GM19455 (cell line): ENCODE measurements at regions not wholly inside any gene's neighbourhood (a gene's known extent, or its start where the extent isn't known, plus 50 kb on each side); places are given as distances from the start of the nearest gene placed in this dataset.

Source experiments
- ATAC-seq: cut with Tn5 transposase; IDR thresholded peaks from one replicate; pipeline ENCODE4 v1.9.1; 2021; ENCODE audit not compliant: unreplicated experiment

DNA sequence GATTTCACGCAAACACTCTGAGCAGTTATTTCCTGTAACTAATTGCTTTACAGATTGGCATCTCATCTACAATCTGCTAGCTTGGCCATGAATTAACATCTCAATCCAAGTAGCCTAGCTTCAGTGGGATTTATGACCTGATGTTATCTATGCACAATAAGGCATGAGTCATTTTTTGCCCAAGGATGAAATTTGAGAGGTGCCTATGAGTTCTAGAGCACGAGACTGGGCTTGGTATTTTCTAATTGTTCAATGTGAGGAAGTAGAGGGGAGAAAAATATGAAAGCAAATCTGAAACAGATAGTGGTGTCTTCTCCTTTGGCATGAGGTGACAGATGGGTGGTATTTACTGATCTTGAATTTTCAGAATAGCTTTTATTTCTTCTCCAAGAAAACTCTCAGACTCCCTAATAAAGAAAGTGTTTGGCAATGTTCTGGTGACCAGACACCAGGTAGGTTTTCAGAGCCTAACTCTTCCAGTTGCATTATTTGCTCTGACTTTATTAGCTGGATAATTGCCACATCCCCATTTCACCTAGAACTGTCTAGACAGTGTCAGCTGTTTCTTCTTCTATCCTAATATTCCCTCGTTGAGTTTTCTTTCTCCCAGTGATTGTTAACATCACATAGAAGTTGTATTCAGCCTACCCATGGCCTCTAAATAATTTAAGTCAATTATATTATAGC is 301.0 kb upstream of the UMPS start:
- ATAC-seq: no peak

DNA sequence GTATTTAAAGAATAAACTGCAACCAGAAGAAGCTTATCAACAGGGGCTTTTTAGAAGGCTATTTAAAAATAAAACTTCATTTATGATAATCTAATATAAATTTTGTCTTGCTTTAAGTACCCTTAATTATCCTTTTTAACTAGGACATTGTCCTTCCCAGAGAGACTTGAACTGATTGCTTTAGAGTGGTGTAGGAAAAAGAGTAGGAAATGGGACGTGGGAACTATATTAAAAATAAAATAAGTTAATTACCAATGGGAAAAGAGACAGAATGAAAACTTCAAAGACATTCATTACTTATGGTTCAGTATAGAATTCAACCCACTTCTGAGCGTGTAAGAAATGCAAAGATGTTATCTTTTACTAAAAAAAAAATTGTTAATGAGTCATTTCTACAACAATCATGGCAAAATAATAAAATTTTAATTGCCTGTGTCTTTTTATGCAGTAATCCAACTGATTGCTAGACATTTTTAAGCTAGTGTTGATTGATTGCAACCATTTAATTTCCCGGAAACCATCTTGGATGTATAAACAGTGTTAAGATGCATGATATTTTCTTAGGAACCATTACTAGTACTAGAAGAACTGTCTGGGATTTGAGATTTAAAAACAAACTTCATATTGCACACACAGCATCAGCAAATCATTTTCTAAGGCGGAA is 298.8 kb upstream of the UMPS start:
- ATAC-seq: no peak

DNA sequence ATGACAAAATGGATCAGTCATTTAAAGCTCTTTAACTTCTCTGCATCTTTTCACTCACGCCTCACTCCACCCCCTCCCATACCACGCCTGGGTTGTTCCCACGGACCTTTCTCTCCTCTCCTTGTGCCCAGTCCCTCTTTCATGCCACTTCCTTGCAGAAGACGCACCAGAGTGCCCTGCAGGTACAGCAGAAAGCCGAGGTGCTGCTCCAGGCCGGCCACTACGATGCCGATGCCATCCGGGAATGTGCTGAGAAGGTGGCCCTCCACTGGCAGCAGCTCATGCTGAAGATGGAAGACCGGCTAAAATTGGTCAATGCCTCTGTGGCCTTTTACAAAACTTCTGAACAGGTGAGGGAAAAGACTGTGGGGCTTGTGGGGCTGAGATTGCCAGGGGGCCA is 296.1 kb upstream of the UMPS start:
- ATAC-seq: no peak

DNA sequence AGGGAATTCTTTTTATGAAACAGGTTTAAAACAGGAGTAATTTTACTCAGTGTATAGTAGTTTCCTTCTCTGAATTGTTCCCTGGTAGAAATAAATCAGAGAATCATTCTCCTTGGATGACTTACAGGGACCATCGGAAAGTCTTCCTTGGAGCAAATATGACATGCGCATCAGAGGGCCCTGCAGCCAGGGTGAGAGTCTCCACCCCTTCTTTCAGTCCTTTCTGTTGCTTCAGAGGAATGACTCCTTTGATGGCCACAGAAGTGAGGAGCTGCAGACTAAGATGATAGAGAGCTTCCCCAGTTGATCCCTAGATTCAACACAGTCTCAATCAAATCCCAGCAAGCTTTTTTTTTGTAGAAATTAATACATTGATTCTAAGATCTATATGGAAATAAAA is 294.8 kb upstream of the UMPS start:
- ATAC-seq: no peak

DNA sequence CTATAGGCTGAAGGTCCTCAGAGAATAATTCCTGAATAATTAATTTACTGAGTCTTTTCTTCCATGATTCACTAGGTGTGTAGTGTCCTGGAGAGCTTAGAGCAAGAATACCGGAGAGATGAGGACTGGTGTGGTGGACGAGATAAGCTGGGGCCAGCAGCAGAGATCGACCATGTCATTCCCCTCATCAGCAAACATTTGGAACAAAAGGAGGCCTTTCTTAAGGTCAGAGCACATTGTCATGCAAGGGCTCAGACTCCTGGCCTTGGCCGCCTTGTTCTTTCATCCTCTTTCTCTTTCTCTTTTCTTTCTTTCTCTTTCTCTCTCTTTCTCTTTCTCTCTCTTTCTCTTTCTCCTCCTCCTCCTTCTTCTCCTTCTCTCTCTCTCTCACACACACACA is 291.4 kb upstream of the UMPS start:
- no peak for ATAC-seq

DNA sequence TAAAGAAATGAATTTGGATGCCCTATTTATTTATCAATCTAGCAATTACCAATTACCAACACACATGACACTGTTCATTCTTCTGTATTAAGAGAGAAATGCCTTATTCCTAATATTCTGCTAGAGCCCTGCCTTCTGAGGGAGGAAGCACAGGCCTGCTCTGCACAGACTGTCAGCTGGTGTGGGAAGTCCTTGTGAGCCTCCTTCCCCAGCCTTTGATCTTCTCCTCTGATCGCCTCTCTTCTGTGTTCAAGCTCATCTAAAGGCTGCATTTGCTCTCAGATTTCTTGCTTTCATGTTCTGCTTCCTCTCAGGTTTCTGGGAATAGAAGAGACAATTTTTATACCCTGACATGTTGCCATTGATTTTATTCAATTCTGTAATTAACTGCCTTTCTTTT is 290.6 kb upstream of the UMPS start:
- no peak for ATAC-seq

DNA sequence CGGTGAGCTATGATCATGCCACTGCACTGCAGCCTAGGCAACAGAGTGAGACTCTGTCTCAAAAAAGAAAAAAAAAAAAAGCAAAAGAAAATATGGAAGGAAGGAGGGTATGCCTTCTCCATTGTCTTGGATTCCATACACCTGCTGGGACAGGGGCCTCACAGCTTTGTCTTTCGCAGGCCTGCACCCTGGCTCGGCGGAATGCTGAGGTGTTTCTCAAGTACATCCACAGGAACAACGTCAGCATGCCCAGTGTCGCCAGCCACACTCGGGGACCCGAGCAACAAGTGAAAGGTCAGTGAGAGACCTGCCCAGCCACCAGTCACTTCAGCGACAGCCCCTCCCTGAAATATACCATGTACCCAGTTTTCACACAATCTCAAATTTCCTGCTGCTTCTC is 288.5 kb upstream of the UMPS start:
- no peak for ATAC-seq

DNA sequence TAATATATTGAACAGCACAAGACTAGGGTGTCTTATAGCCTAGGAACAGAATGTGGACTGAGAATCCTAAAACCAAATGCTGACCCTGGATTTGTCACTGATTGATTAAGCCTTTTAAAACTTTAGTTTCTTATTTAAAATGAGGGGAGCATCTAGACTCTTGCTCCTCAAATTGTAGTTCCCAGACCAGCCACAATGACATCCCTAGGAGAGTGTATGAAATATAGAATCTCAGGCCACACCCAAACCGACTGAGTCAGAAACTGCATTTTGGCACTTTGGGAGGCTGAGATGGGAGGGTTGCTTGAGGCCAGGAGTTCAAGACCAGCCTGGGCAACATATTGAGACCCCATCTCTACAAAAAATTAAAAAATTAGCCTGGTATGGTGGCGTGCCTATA is 287.8 kb upstream of the UMPS start:
- no peak for ATAC-seq

DNA sequence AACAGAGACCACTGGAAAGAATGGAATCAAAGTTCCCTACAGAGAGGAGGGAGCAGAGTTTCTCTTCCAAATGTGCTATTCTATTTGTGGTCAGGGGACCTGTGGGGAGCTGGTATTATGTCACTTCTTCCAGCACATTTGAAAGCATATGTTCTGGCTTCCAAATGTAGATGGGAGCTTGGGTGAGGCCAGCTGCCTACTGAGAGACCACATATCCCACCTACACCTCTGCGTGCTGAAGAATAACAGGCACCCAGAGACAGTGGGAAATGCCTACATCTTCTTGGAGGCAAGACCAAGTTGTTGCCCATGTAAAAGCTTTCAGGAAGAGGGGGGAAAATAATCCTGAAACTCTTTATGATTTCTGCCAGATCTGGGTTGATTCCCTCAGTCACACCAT is 286.8 kb upstream of the UMPS start:
- ATAC-seq: no peak

DNA sequence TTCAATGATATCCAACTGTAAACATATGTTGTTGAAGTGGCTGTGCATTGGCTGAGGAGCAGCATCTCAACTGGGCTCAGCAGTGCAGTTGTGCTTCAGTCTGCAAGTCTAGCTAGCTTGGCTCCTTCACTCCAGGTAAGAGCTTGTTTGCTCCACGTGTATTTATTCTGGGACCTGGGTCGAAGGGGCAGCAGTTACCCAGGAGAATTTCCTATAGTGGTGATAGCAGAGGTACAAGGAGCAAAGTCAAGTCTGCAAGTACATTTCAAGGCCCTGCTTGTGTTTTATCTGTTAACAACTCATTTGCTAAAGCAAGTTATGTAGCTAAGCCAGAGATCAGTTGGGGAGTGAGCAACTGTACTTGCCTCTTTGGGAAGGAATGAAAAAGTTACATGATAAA is 286.2 kb upstream of the UMPS start:
- ATAC-seq: no peak

DNA sequence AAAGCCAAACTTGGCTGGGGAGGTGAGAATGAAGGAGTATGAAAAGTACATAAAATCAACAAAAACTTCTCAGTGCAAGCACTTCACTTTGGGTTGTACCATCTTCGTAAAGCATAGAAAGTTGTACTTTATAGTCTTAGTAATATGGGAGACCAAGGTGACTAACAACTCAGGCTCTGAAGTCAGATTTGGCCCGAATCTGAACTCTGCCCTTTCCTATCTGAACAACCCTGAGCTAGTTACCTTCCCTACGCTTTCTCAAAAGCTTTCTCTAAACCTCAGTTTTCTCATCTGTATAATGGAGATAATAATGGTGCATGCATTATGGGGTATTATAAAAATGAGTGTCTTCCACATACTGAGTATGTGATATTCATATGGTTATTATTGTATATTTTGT is 285.4 kb upstream of the UMPS start:
- no peak for ATAC-seq

DNA sequence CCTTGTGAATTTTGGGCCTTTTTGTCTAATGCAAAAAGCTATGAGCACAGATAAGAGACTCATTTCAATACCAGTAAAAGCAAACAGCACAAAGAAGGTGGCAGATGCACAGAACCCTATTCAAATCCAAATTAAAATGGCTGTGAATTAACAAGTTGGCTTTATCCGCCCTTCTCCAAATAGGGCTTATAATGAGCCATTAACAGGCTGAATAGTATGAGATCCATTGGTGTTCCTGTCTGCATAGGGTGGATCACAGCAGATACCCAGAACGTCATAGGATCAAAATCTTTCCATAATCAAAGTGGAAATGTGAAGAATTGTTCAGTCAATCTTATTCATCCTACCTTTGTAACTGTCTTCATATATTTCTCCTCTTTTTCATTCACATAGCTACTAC is 282.4 kb upstream of the UMPS start:
- ATAC-seq: no peak

DNA sequence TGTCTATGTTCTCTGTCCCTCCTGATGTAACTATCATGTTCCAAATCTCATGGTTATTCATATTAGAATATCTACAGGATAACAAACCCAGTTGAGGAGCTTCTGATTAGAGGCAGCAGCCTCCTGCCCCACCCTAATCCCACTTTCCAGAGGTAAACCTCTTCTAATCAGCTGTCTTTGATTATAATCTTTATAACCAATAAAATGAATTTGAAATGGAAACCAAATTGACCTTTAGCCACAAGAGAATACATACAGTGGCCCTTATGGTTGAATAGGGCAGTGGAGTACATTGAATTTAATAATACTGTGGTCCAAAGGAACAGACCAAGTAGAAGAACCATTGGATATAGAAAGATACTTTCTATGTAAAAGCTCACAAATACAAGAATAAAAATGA is 281.3 kb upstream of the UMPS start:
- ATAC-seq: no peak

DNA sequence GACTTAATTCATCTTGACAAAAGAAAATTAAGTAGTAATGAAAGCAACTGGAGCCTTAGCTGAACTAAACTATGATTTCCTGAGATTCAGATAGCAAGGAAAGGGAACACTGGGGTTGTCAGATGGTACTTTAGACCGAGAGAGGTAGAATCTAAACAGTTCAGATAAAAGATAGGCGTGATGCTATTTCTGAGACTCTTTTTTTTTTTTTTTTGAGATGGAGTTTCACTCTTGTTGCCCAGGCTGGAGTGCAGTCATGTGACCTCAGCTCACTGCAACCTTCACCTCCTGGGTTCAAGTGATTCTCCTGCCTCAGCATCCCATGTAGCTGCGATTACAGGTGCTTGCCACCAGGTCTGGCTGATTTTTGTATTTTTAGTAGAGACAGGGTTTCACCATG is 279.9 kb upstream of the UMPS start:
- no peak for ATAC-seq

DNA sequence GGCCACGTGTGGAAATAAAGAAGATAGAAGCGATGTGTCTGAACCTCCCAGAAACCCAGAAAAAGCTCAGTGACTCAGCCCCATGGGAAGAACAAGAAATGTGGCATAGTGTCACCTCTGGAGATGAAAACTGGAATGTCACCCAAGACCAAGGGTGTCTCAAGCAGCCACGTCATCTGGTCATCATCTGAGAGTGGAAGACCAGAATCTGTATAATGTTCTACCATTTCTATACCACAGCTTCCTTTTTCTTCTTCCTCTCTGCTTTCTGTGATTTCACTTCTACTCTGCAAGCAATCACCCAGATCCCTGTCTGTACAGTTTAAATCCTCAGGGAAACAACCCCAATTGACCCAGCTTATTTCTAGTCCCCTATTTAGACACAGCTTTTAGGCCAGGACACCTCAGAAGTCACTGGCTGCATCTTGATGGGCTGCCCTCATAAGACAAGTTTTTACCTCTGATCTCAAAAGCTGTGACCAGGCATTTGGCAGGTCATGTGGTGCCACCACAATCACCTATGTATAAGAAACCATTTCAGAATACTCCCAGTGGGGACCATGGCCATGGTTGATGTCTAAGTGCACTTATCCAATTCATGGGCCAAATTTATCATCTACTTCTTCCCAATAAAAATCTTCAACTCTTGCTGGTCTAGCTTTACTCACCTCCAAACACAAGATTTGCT is 278.5 kb upstream of the UMPS start:
- no peak for ATAC-seq

DNA sequence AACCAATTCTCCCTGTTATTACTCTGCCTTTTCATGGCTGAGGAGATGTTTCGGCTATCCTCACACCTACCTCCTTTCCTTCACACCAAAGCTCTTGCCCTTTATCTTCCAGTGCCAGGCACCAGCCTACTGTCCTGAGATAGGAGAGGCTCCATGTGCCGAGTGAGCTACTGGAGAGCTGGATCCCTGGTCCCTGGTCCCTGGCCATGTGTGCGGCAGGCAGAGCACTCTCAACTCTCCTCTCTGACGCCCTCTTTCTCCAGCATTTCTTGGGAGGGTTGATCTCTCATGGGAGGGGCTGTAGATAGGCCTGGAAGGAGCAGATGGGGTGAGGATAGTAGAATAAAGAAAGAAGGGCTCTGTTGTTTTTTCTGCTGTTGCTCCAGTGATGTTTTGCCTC is 277.1 kb upstream of the UMPS start:
- ATAC-seq: no peak

DNA sequence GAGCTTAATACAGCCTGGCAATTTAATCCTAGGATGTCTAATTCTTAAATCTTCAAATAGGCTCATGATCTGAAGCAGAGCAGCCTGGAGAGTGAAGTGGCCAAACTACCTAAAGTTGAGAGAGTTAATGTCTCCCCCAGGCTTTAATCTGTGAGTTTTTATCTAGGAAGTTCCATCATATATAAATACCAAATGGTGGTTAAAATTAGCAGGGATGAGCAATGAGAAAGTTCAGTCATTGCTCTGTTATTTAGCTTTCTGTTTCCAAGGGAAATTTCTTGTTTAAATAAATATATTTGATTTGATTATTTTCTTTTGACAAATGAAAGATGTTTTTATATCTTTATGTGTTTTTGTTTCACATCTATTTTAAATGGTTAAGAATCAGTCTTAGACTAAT is 274.4 kb upstream of the UMPS start:
- ATAC-seq: no peak

DNA sequence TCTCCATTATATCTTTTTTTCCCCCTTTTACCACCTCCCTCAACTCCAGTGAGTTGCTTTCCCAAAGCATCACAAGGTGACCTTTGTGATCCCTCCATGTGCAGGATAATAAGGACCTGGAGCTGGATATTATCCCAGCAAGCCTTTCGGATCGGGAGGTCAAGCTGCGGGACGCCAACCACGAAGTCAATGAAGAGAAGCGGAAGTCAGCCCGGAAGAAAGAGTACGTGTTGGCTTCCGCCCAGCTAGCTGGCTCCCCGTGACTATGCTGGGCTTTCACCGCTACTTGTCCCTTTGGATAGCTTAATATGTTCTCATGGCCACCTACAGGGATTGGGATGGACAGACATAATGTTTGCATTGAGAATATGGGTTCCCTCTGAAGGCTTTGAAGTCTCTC is 273.7 kb upstream of the UMPS start:
- no peak for ATAC-seq

DNA sequence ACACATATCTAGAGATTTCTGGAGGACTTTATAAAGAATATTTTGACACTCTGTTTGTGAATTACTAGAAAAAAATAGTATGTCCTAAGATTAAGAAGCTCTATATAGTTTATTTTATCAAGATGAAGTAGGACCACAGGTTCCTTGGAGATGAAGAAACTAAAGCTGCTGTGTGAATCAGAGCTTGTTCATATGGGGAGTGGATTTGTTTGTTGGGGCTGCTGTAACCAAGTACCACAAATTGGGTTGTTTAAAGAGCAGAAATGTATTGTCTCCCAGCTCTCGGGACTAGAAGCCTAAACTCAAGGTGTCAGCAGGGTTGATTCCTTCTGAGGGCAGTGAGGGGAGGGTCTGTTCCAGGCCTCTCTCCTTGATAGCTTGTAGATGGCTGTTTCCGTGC is 270.6 kb upstream of the UMPS start:
- ATAC-seq: no peak

DNA sequence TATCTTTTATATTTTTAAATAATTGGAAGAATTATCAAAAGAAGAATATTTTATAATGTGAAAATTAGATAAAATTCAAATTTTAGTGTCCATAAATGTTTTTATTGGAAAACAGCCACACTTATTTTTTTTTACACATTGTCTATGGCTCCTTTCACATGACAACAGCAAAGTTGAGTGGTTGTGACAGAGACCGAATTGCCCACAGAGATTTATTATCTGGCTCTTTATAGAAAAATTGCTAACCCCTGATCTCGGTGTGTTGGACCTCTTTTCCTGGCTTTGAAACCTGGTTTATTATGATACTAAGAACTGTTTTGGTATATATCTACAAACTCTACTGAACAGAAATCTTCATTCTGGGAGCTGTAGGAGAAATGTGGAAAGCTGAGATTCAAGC is 269.1 kb upstream of the UMPS start:
- ATAC-seq: no peak

DNA sequence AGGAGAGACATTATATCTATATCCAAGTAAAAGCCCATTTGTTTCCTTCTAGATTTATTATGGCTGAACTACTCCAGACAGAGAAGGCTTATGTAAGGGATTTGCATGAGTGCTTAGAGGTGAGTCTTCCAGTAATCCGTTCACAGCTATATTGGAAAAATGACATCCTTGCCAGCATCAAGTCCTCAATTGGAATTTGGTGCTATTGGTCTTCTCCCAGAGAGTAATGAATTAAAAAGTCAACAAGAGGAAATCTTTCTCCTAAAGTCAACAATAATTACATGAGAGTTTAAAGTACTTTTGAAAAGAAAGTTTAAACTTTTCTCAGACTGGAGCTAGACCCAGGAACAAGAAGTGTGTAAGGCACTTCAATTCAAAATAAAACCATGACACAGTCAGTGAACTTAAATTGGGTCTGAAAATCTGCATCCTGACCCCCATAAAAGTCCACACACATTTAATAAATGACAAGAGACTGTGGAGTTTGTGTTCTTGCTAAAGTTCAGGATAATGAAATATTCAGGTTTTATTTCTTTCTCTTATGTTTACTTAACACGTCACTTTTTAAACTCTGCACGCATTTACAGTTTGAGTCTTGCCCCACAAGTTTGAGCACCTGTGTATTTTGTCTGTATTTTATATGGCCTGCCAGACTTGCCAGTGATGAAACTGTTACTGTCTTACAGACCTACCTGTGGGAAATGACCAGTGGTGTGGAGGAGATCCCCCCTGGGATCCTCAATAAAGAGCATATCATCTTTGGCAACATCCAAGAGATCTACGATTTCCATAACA is 268.2 kb upstream of the UMPS start:
- ATAC-seq: no peak

DNA sequence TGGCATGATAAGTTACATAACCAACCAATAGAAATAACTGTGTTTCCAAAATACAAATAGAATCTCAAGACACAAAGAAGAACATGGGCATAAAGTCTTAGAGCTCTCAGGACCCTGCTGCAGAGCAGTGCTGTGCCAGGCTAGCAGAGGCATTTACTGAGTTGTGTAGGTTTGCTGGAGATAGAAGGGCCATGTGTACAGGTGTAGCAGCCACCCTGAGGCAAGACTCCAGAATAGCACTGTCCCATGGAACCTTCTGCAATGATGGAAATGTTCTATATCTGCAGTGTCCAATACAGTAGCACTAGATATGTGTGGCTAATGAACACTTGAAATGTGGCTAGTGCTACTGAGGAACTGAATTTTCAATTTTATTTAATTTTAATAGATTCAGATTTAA is 267.0 kb upstream of the UMPS start:
- no peak for ATAC-seq
